ENCODE measurements at regions not wholly inside any gene's neighbourhood (a gene's known extent, or its start where the extent isn't known, plus 50 kb on each side); places are given as distances from the start of the nearest gene placed in this dataset.

DNA sequence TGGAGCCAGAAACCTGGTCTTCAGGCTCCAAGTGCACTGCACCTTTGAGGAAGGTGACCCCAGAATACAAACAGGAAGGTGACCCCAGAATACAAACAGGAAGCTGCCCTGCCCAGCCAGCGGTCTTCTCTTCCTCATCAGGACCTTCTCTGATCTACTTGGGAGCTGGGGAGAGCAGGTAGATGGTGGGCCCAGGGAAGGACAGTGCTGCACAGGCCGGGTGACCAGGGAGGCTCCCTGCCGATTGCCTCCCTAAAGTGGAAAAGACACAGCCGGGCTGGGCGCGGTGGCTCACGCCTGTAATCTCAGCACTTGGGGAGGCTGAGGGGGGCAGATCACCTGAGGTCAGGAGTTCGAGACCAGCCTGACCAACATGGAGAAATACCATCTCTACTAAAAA, 151.8 kb upstream of the CHST15 start:
- TF ChIP-seq E2F5 (CRISPR knock-in tag; IDR thresholded peaks at IDR 0.05): no peak
- TF ChIP-seq, protein P1, sequence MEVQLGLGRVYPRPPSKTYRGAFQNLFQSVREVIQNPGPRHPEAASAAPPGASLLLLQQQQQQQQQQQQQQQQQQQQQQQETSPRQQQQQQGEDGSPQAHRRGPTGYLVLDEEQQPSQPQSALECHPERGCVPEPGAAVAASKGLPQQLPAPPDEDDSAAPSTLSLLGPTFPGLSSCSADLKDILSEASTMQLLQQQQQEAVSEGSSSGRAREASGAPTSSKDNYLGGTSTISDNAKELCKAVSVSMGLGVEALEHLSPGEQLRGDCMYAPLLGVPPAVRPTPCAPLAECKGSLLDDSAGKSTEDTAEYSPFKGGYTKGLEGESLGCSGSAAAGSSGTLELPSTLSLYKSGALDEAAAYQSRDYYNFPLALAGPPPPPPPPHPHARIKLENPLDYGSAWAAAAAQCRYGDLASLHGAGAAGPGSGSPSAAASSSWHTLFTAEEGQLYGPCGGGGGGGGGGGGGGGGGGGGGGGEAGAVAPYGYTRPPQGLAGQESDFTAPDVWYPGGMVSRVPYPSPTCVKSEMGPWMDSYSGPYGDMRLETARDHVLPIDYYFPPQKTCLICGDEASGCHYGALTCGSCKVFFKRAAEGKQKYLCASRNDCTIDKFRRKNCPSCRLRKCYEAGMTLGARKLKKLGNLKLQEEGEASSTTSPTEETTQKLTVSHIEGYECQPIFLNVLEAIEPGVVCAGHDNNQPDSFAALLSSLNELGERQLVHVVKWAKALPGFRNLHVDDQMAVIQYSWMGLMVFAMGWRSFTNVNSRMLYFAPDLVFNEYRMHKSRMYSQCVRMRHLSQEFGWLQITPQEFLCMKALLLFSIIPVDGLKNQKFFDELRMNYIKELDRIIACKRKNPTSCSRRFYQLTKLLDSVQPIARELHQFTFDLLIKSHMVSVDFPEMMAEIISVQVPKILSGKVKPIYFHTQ (CRISPR knock-in tag; IDR thresholded peaks at IDR 0.05): no peak
- no peak for TF ChIP-seq NFE2L1 (CRISPR knock-in tag; IDR thresholded peaks at IDR 0.05)
- TF ChIP-seq OVOL2 (CRISPR knock-in tag; IDR thresholded peaks at IDR 0.05; ENCODE audit: borderline replicate concordance): no peak
- Mint-ChIP-seq H3K9me3 (peaks cover 12% of the 10 kb centered on the region; the same call in 1 of the 2 replicates), H3K27ac (no peak overlapping the region), H3K27me3 (ENCODE audit: low read depth) (peaks cover 4% of the 10 kb centered on the region; the same call in 1 of the 2 replicates), H3K4me3 (no peak overlapping the region), H3K4me1 (peaks cover 10% of the 10 kb centered on the region), H3K36me3 (no peaks in the 10 kb centered on the region)
- ATAC-seq (no peak), DNase-seq (ENCODE audit: low spot score) (no peak)
- POLR2A ChIA-PET: no interaction called here
- CTCF ChIA-PET: interaction anchor here (0.6 to 1.6 kb wide), 4 partner anchors 144 to 542 kb away, joined by 3 to 8 read pairs (median 4); no protein-coding TSS in a partner anchor

DNA sequence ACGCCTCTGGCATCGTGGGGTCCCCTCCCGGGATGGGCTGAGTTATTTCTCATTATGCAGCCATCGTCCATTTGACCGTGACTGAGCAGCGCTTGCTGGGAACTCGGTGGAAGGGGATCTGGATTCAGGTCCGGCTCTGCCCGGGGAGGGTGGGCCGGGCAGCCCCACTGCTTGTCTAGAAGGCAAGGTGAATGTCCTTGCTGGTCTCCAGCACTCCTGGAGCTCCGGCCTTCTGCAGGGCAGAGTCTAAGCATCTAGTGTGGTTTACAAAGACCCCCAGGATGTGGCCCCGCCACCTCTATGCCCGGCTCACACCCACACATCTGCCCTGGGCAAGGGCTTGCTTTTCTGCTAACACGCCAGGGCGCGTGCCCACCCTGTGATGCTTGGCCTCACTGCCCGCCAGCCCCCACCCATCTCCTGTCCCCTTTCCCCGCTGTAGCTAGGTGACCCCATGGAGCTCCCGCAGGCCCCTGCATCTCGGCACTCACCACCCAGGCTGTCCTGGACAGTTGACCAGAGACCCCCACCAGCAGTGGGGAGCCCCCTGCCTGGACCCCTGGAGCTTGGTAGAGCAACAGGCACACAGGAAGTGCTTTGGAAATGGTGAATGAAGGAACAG, 151.0 kb upstream of the CHST15 start:
- H3K27me3 Mint-ChIP-seq (ENCODE audit: low read depth): peaks cover 4% of the 10 kb centered on the region; the same call in 1 of the 2 replicates
- peaks cover 14% of the 10 kb centered on the region for H3K4me1 Mint-ChIP-seq
- TF ChIP-seq ETV6 (CRISPR knock-in tag; IDR thresholded peaks at IDR 0.05) (no peak), SMAD3 (CRISPR knock-in tag; IDR thresholded peaks at IDR 0.05; ENCODE audit: borderline replicate concordance) (no peak), SMAD4 (CRISPR knock-in tag; IDR thresholded peaks at IDR 0.05) (no peak), ATF2 (CRISPR knock-in tag; IDR thresholded peaks at IDR 0.05; ENCODE audit: borderline replicate concordance, low read depth) (no peak)
- peaks cover 12% of the 10 kb centered on the region; the same call in 1 of the 2 replicates for H3K9me3 Mint-ChIP-seq
- no peak overlapping the region for H3K27ac Mint-ChIP-seq
- no peaks in the 10 kb centered on the region for H3K36me3 Mint-ChIP-seq
- no peak overlapping the region for H3K4me3 Mint-ChIP-seq
- ChIA-PET POLR2A (no interaction called here), CTCF (interaction anchor here (0.6 to 1.6 kb wide), 6 partner anchors 51 to 541 kb away, joined by 3 to 8 read pairs (median 3); no protein-coding TSS in a partner anchor)
- DNase-seq (ENCODE audit: low spot score) (no peak), ATAC-seq (no peak)

GRCh38 chr10:124243702-124244121, 150.3 kb upstream of the CHST15 start:
- POLR2A ChIA-PET: no interaction called here
- Mint-ChIP-seq H3K4me3 (no peak overlapping the region), H3K4me1 (peaks cover 18% of the 10 kb centered on the region), H3K27ac (no peak overlapping the region), H3K9me3 (peaks cover 12% of the 10 kb centered on the region; the same call in 1 of the 2 replicates), H3K36me3 (no peaks in the 10 kb centered on the region), H3K27me3 (ENCODE audit: low read depth) (peaks cover 4% of the 10 kb centered on the region; the same call in 1 of the 2 replicates)
- ATAC-seq (no peak), DNase-seq (ENCODE audit: low spot score) (peak; percentile 7)
- CTCF ChIA-PET: interaction anchor here (1.0 to 1.2 kb wide), 3 partner anchors 50 to 160 kb away, joined by 3 read pairs; no protein-coding TSS in a partner anchor
- TF ChIP-seq SP1 (CRISPR knock-in tag; conservative IDR thresholded peaks at IDR 0.05) (no peak), TEAD1 (CRISPR knock-in tag; IDR thresholded peaks at IDR 0.05) (no peak), ZNF232 (CRISPR knock-in tag; IDR thresholded peaks at IDR 0.05) (no peak), HMGA2 (CRISPR knock-in tag; IDR thresholded peaks at IDR 0.05) (no peak), ATF6 (CRISPR knock-in tag; IDR thresholded peaks at IDR 0.05) (no peak), IRF2 (CRISPR knock-in tag; IDR thresholded peaks at IDR 0.05; ENCODE audit: borderline replicate concordance, low read depth) (no peak)
- TF ChIP-seq, protein P2, sequence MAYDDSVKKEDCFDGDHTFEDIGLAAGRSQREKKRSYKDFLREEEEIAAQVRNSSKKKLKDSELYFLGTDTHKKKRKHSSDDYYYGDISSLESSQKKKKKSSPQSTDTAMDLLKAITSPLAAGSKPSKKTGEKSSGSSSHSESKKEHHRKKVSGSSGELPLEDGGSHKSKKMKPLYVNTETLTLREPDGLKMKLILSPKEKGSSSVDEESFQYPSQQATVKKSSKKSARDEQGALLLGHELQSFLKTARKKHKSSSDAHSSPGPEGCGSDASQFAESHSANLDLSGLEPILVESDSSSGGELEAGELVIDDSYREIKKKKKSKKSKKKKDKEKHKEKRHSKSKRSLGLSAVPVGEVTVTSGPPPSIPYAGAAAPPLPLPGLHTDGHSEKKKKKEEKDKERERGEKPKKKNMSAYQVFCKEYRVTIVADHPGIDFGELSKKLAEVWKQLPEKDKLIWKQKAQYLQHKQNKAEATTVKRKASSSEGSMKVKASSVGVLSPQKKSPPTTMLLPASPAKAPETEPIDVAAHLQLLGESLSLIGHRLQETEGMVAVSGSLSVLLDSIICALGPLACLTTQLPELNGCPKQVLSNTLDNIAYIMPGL (CRISPR knock-in tag; IDR thresholded peaks at IDR 0.05): no peak

Measured in WTC11 (cell line).